ENCODE measurements at regions not wholly inside any gene's neighbourhood (a gene's known extent, or its start where the extent isn't known, plus 50 kb on each side); places are given as distances from the start of the nearest gene placed in this dataset.
"Not testable (repeated sequence)": the region's sequence is repeated elsewhere in the genome, so short reads cannot be mapped to it uniquely, and the experiment has no call there.

- DNase-seq, result no peak
Observed at GRCh38 chrX:34401411-34401810, 255.7 kb downstream of the TMEM47 start.

GRCh38 chrX:34382416-34382815, 250.3 kb upstream of the FAM47A start:
- no peak for DNase-seq

GRCh38 chrX:34381241-34381640, 249.1 kb upstream of the FAM47A start:
- DNase-seq, result no peak

GRCh38 chrX:34379891-34380290, 247.8 kb upstream of the FAM47A start:
- peak in 1 of 4 experiments; percentile 4 for DNase-seq

- no peak for DNase-seq
Observed at GRCh38 chrX:34377645-34378044, 245.5 kb upstream of the FAM47A start.

- DNase-seq, result no peak
Observed at GRCh38 chrX:34371754-34372153, 239.6 kb upstream of the FAM47A start.

- no peak for DNase-seq
Observed at GRCh38 chrX:34365471-34365870, 233.4 kb upstream of the FAM47A start.

- no peak for DNase-seq
Observed at GRCh38 chrX:34350561-34351335, 218.6 kb upstream of the FAM47A start.

GRCh38 chrX:34343001-34343400, 210.9 kb upstream of the FAM47A start:
- DNase-seq, result no peak

GRCh38 chrX:34341814-34342213, 209.7 kb upstream of the FAM47A start:
- DNase-seq, result no peak

GRCh38 chrX:34341258-34341657, 209.1 kb upstream of the FAM47A start:
- DNase-seq, result no peak

- DNase-seq, result no peak
Observed at GRCh38 chrX:34338046-34338445, 205.9 kb upstream of the FAM47A start.

GRCh38 chrX:34335376-34335775, 203.3 kb upstream of the FAM47A start:
- DNase-seq, result not testable (repeated sequence)

- DNase-seq, result no peak
Observed at GRCh38 chrX:34332334-34332733, 200.2 kb upstream of the FAM47A start.

GRCh38 chrX:34325460-34325859, 193.3 kb upstream of the FAM47A start:
- DNase-seq, result no peak

GRCh38 chrX:34320424-34320823, 188.3 kb upstream of the FAM47A start:
- DNase-seq, result not testable (repeated sequence)

GRCh38 chrX:34300871-34301270, 168.8 kb upstream of the FAM47A start:
- peak; percentile 19 to 39 (median 28) for DNase-seq

- DNase-seq, result no peak
Observed at GRCh38 chrX:34299451-34299967, 167.4 kb upstream of the FAM47A start.

GRCh38 chrX:34294665-34295064, 162.6 kb upstream of the FAM47A start:
- DNase-seq, result no peak

GRCh38 chrX:34288782-34289181, 156.7 kb upstream of the FAM47A start:
- no peak for DNase-seq

- DNase-seq, result no peak
Observed at GRCh38 chrX:34279866-34280560, 147.9 kb upstream of the FAM47A start.

- no peak for DNase-seq
Observed at GRCh38 chrX:34275699-34276098, 143.6 kb upstream of the FAM47A start.

- no peak for DNase-seq
Observed at GRCh38 chrX:34270434-34270833, 138.3 kb upstream of the FAM47A start.

GRCh38 chrX:34238896-34239295, 106.8 kb upstream of the FAM47A start:
- DNase-seq, result no peak

All from suppressor macrophage (primary cell).